Ovary (tissue), 7 donors: ENCODE measurements at regions not wholly inside any gene's neighbourhood (a gene's known extent, or its start where the extent isn't known, plus 50 kb on each side); places are given as distances from the start of the nearest gene placed in this dataset.

ENCODE experiments used
- DNase-seq, 5 donors: peaks; one replicate each; pipeline ENCODE4 v3.0.0-alpha.2; 2019 to 2020
- H3K27ac ChIP-seq, 2 donors: fragments of 200-600 bp; one replicate each; pipeline versions ENCODE4 v1.5.1 to v1.8.0; 2019 to 2022
- H3K27me3 ChIP-seq: fragments of 200-600 bp; one replicate; pipeline ENCODE4 v1.8.0; 2022
- H3K36me3 ChIP-seq: fragments of 200-600 bp; sonication (generic); one replicate; pipeline ENCODE4 v1.5.1; 2019
- H3K4me1 ChIP-seq: one replicate; pipeline ENCODE4 v1.8.1; 2013; ENCODE audit warnings: mild to moderate bottlenecking, moderate library complexity; ENCODE audit not compliant: insufficient read depth
- H3K4me3 ChIP-seq: fragments of 200-600 bp; sonication (generic); one replicate; pipeline ENCODE4 v1.5.1; 2017
- H3K9me3 ChIP-seq, 2 donors: fragments of 200-600 bp in 1 of 2; sonication (generic) in 1 of 2; one replicate each; pipeline versions ENCODE4 v1.5.1 to v1.8.1; 2013 to 2019; ENCODE audit warnings: mild to moderate bottlenecking in 1 of 2, moderate library complexity in 1 of 2
- EP300 ChIP-seq: sonication (generic); formaldehyde crosslinking; IDR thresholded peaks from one replicate; pipeline ENCODE4 v1.6.1; 2017; ENCODE audit warnings: antibody characterized with exemption
- POLR2A ChIP-seq: fragments of 450-650 bp; IDR thresholded peaks from one replicate; pipeline ENCODE4 v1.6.1; 2017; ENCODE audit warnings: antibody characterized with exemption, mild to moderate bottlenecking, moderate library complexity
- WGBS, 3 donors: extraction: QIAGEN DNeasy Blood & Tissue Kit in 1 of 3; methylation state at CpG; one replicate each; pipeline versions ENCODE4 v1.1.5 to v1.1.7; 2013 to 2017; 5-methylcytosine and 5-hydroxymethylcytosine counted together
- intact Hi-C, 4 donors: fragments of 100-400 bp; cut with DNase I; formaldehyde crosslinking; loops; one replicate each; pipeline versions ENCODE4 v1.11.0 to v1.15.1; 2022 to 2023
- TF ChIP-seq, protein P1 (sequence below), 3 donors: fragments of 450-650 bp in 2 of 3; fragments of 200-600 bp in 1 of 3; IDR thresholded peaks; one replicate each; pipeline versions ENCODE4 v1.5.1 to v1.8.0; 2016 to 2022; ENCODE audit warnings: antibody characterized with exemption in 3 of 3, mild to moderate bottlenecking in 1 of 3
- donor health status: DM: no; HTN: no; CAD: no; lungs with moderate emphysema.
- donor health status: DM: no; HTN: no; CAD: no.
- donor health status: Bipolar disorder and iron deficiency.
- donor health status: DM: no; HTN: no; CAD: no.
- donor health status: DM: yes; HTN: yes; CAD: no.

DNA sequence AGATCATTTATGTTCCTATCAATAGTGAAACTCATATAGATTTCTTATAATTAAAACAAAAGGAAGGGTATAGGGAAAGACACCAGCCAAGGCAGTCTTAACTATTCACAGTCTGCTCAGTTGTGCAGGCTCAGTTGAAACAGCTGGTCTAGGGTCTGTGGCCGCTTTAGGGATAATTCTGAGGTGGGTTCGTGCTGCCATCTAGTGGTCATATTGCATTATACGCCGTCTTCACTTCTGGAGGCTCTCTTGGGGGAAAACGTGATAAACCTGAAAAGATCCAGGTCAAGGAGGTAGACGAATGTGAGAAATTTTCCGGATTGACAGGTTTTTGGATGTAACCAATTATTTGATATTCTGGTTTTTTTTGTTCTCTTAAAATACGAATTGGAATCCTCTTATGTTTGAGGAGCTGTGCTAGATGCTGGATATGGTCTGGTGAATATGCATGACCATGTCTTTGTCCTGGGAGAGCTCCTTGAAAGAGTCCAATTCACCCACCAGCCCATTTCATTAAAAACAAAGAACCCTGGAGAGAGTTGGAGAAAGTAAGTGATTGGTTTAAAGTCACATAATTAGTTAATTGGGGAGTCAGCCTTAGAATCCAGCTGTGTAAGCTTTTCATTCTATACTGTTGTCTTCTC lies 492.4 kb downstream of the PLCL1 start:
- H3K36me3 ChIP-seq = no peaks in the 10 kb centered on the region
- no peak overlapping the region for H3K27ac ChIP-seq
- H3K27me3 ChIP-seq = no peaks in the 10 kb centered on the region
- intact Hi-C loops = loop anchor here in 2 of 4 donors (5.0 kb wide), 1 partner anchor 494 kb away; the partner anchor contains the start of gene PLCL1 (in 2 of the 2)
- DNase-seq = peak; percentile 45 to 67 (median 52)
- TF ChIP-seq POLR2A (no peak), EP300 (no peak)
- TF ChIP-seq, protein P1, sequence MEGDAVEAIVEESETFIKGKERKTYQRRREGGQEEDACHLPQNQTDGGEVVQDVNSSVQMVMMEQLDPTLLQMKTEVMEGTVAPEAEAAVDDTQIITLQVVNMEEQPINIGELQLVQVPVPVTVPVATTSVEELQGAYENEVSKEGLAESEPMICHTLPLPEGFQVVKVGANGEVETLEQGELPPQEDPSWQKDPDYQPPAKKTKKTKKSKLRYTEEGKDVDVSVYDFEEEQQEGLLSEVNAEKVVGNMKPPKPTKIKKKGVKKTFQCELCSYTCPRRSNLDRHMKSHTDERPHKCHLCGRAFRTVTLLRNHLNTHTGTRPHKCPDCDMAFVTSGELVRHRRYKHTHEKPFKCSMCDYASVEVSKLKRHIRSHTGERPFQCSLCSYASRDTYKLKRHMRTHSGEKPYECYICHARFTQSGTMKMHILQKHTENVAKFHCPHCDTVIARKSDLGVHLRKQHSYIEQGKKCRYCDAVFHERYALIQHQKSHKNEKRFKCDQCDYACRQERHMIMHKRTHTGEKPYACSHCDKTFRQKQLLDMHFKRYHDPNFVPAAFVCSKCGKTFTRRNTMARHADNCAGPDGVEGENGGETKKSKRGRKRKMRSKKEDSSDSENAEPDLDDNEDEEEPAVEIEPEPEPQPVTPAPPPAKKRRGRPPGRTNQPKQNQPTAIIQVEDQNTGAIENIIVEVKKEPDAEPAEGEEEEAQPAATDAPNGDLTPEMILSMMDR (IDR thresholded peaks at IDR 0.05) = peak; percentile 50 to 74 (median 71)
- 0 to 2% (median 1%) methylated on average over 8 of the region's 8 CpGs for WGBS, 3 donors
- no peak overlapping the region for H3K4me3 ChIP-seq
- H3K4me1 ChIP-seq = no peaks in the 10 kb centered on the region
- H3K9me3 ChIP-seq = no peaks in the 10 kb centered on the region

DNA sequence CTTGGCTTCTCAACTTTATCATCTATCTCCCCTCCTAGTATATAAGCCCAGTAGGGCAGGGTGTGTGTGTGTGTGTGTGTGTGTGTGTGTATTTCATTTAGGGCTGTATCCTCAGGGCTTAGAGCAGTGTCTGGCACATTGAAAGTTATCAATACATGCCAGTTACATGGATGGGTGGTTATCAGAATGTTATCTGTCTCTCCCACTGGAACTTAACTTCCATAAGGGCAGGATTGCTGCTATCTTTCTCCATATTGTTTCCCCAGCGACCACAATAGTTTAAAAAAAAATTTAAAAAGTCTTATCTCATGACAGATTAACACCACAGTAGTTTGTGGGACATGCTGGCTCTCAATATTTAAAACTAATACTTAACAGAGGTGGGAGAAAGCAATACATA lies 488.9 kb downstream of the PLCL1 start:
- no peak overlapping the region for H3K4me3 ChIP-seq
- DNase-seq = no peak
- TF ChIP-seq EP300 (no peak), POLR2A (no peak)
- TF ChIP-seq, protein P1 (IDR thresholded peaks at IDR 0.05) = no peak
- WGBS, 3 donors = 44 to 67% (median 57%) methylated on average over 1 of the region's 1 CpG
- H3K36me3 ChIP-seq = no peaks in the 10 kb centered on the region
- no peaks in the 10 kb centered on the region for H3K4me1 ChIP-seq
- H3K9me3 ChIP-seq = no peaks in the 10 kb centered on the region
- H3K27me3 ChIP-seq = no peaks in the 10 kb centered on the region
- intact Hi-C loops = loop anchor here in 1 of 4 donors (5.0 kb wide), 1 partner anchor 491 kb away; the partner anchor contains the start of gene PLCL1
- H3K27ac ChIP-seq = no peak overlapping the region

DNA sequence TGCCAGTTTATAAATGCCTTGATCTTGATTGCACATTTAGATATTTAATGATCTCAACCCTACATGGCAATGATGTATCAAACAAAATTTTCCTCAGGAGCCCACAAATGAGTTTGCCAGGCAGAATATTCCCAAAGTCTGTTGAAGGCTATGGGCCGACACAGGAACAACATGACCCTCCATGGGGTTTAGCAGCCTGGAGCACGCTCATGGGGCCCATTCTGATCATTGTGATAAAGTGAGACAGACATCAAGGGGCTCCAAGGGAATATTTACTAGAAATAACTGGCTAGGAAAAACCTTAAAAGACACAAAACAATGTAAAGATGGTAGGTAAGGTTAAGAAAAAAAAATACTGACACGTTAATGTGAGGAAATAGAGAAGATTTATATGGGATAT lies 485.4 kb downstream of the PLCL1 start:
- DNase-seq = no peak
- WGBS, 3 donors = 86 to 94% (median 91%) methylated on average over 3 of the region's 3 CpGs
- TF ChIP-seq POLR2A (no peak), EP300 (no peak)
- TF ChIP-seq, protein P1 (IDR thresholded peaks at IDR 0.05) = no peak
- H3K27me3 ChIP-seq = no peaks in the 10 kb centered on the region
- H3K4me3 ChIP-seq = no peak overlapping the region
- no peaks in the 10 kb centered on the region for H3K4me1 ChIP-seq
- intact Hi-C loops = loop anchor here in 1 of 4 donors (5.0 kb wide), 1 partner anchor 488 kb away; the partner anchor contains the start of gene PLCL1
- no peak overlapping the region for H3K27ac ChIP-seq
- H3K36me3 ChIP-seq = no peaks in the 10 kb centered on the region
- H3K9me3 ChIP-seq = no peaks in the 10 kb centered on the region

- Histone ChIP-seq H3K27me3 (no peaks in the 10 kb centered on the region), H3K27ac (no peak overlapping the region), H3K4me3 (no peak overlapping the region), H3K4me1 (no peaks in the 10 kb centered on the region), H3K36me3 (no peaks in the 10 kb centered on the region), H3K9me3 (no peaks in the 10 kb centered on the region)
- intact Hi-C loops = no loop called here
- 54 to 57% (median 54%) methylated on average over 2 of the region's 2 CpGs for WGBS, 3 donors
- no peak for DNase-seq
- TF ChIP-seq POLR2A = no peak
- TF ChIP-seq, protein P1 (IDR thresholded peaks at IDR 0.05) = no peak
- no peak for TF ChIP-seq EP300
These were observed 483.3 kb downstream of the PLCL1 start for GRCh38 chr2:198287706-198288105.
